Amygdala (tissue), 56 donors: ENCODE measurements at regions not wholly inside any gene's neighbourhood (a gene's known extent, or its start where the extent isn't known, plus 50 kb on each side); places are given as distances from the start of the nearest gene placed in this dataset.
"Not testable (repeated sequence)": the region's sequence is repeated elsewhere in the genome, so short reads cannot be mapped to it uniquely, and the experiment has no call there.

Experiments
- DNase-seq, 56 donors: peaks; one replicate each; lab custom pipeline; 2025; lab: John Stamatoyannopoulos, UW

DNA sequence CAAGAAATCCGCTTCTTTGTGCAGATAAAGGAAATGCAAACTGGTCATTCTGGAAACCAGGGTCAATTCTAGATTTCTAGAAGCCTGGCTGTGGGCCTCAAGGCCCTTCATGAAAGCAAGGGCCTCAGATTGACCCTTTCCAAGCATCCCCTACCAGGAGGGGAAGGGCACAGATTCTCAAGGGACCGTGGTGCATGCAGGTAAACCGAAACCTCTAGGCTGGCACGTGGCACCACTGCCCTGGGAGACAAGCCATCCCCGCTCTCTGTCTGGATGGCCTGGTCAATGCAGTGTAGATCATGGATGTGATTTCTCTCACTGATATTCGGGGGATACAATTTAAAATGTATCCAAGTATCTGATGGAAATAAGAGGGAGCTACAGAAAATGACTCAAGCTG, 69.4 kb downstream of the TOMM20 start:
- DNase-seq: no peak

DNA sequence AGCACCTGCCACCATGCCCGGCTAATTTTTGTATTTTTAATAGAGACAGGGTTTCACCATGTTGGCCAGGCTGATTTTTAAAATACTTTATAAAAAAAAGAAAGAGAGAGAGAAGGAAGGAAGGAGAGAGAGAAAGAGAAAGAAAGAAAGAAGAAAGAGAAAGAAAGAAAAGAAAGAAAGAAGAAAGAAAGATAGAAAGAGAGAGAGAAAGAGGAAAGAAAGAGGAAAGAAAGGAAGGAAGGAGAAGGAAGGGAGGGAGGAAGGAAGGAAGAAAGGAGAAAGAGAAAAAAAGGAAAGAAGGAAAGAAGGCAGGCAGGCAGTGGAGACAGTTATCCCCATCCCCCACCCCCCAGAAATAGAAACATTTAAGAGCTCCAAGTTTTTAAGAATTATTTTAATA, 69.9 kb downstream of the TOMM20 start:
- DNase-seq: no peak

GRCh38 chr1:235057385-235058306, 71.0 kb downstream of the TOMM20 start:
- DNase-seq: no peak

GRCh38 chr1:235056937-235057336, 71.7 kb downstream of the TOMM20 start:
- no peak for DNase-seq

- DNase-seq: no peak
Observed at GRCh38 chr1:235054936-235055335, 73.7 kb downstream of the TOMM20 start.

DNA sequence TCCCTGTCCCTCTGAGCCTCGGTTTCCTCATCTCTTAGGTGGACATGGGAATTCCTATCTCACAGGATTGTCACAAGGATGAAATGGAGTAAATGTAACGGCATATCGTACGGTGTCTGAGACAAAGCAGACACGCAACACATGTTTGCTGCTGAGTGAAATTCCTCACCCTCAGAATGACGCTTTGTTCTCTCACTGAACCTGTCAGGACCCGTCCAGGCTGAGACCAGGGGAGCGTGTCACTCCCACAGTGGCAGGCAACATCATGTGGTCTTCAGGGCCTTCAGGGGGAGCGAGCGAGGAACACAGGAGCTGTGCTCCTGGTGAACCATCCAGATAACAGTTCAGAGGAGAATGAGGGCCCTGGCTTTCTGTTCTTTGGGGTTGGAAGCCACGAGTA, 74.2 kb downstream of the TOMM20 start:
- no peak for DNase-seq

DNA sequence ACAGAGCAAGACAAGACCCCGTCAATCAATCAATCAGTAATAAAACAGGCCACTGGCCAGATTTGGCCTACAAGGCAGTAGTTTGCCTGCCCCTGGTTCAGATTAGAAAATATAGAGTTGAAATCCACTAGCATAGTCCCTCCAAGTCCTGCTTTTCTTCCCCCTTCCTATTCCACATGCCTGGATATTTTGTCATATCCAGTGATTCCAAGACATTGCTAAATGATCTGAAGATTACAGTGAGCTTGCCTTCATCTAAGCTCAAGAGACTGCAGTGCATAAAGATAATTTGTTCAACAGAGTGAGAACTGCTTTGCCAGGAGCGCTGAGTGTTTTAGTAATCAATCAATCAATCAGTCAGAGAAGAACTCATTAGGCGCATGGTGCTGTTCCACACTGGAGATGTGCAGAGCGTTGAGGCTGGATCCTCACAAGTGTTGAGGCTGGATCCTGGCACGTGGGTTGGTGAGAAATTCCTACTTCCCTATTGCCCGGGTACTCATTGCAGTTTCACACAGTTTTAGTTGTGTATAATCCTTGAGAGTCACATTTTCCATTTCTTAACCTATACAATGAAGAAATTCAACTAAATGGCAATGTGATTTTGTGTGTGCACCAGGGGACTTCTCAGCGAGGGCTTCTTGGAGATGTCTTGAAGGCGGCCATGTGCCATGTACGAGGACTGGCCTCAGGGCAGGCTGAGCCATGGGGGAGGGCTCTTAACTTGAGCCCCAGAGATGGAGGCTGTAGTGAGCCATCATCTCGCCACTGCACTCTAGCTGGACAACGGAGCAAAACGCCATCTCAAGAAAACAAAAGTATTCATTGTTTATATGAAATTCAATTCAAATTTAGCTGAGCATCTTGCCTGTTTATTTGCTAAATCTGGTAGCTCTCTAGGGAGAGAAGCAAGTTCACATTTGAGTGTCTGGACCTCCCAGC, 76.3 kb downstream of the TOMM20 start:
- peak in 1 of 56 donors; percentile 36 for DNase-seq

DNA sequence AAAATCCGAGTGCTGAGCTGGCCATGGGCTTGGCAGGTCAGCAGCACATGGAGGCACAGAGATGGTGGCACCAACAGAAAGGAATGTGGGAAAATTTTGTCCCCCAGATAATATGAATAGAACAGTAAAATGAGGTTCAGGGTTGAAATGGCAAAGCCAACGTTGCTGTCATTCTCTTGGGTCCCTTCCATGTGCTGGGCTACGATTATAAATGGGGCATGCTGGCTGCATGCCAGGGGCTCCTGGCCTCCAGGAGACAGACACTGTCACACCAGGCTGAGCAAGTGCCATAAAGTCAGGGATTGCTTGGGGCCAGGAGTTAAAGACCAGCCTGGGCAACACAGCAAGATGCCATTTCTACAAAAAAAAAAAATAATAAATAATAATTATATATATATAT, 77.1 kb downstream of the TOMM20 start:
- DNase-seq: peak in 1 of 56 donors; percentile 60

DNA sequence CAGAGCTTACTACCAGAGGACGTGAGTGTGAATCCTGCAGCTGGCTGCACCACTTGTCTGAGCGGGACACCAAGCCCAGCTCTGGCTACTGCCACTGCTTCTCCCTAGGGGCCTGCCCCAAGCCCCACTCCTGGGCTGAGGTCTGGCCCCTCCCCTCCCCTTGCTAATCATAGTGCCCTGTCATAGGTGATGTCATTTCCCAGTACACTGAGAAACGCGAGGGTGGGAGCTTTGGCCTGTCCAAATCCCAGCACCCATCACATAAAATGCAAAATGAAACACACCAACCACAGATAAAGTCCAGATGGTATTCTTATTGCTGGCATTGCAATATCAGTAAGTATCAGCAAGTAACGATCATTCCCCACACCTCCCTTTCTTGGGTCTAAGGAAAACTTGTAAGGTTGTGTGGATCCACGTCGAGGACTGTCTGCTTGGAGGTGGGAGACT, 77.7 kb downstream of the TOMM20 start:
- no peak for DNase-seq

- DNase-seq: not testable (repeated sequence)
Observed at GRCh38 chr1:235049716-235050378, 78.8 kb downstream of the TOMM20 start.

- no peak for DNase-seq
Observed at GRCh38 chr1:235049217-235049616, 79.4 kb downstream of the TOMM20 start.

DNA sequence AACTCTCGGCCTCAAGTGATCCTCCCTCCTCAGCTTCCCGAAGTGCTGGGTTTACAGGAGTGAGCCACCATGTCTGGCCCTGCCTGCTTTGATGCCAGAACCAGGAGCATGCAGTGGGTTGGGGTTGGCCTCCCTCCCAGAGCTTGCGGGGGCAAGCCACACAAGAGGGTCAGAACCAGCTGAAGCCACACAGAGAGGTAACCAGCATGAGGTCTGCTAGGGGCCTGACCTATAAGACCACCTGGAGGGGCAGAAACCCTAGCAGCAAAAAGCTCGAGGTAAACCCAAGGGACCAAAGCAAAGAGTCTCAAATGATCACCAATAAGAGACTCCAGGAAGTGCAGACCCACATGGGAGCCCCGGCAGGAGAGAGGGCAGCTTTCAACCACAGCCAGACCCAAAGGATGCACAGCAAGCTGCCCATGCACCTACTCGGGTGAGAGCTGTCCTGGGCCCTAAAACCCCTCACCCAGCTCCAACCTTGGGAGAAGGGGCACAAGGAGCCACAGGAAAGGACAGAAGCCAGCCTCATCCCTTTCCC, 81.2 kb downstream of the TOMM20 start:
- no peak for DNase-seq

- no peak for DNase-seq
Observed at GRCh38 chr1:235045921-235046601, 82.6 kb downstream of the TOMM20 start.

- no peak for DNase-seq
Observed at GRCh38 chr1:235045034-235045690, 83.5 kb downstream of the TOMM20 start.

DNA sequence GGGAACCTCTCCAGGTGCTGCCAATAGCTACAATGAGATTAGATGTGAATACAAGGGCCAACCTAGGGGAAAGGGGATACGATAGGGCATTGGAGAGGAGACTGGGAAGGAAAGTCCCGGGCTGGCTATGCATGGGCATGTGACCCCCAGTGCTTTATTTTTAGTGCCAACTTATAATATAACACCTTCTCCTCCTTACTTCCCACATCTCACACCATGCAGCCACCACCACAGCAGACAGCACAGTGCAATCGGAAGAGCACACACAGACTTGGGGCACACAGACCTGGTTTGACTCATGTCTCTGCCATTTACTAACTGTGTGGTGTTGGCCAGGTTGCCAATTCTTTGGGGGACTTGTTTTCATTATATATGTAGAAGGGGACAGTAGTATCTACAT, 85.4 kb downstream of the TOMM20 start:
- DNase-seq: no peak

DNA sequence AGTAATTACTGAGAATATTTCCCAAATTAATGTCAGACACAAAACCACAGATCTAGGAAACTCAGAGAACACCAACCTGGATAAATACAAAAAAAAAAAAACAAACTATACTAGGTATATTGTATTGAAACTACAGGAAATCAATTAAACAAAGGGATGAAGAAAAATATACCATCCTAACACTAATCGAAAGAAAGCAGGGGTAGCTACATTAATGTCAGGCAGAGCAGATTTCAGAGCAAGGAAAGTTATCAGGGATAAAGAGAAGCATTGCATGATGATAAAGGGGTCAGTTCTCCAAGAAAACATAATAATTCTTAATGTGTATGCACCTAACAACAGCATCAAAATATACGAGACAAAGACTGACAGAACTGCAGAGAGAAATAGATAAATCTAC, 89.9 kb downstream of the TOMM20 start:
- no peak for DNase-seq

DNA sequence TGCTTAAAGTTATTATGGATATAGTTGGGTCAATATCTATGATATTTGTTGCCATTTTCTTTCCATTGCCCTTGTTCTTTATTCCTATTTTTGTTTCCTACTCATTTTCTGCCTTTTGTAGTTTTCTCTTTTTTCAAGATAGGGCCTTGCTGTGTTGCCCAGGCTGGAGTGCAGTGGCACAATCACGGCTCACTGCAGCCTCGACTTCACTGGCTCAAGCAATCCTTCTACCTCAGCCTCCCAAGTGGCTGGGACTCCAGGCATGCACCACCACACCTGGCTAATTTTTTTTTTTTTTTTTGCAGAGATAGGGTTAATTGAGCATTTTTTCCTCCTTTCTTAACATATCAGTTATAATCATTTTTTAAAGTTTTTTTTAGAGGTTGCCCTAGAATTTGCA, 92.7 kb downstream of the TOMM20 start:
- no peak for DNase-seq

DNA sequence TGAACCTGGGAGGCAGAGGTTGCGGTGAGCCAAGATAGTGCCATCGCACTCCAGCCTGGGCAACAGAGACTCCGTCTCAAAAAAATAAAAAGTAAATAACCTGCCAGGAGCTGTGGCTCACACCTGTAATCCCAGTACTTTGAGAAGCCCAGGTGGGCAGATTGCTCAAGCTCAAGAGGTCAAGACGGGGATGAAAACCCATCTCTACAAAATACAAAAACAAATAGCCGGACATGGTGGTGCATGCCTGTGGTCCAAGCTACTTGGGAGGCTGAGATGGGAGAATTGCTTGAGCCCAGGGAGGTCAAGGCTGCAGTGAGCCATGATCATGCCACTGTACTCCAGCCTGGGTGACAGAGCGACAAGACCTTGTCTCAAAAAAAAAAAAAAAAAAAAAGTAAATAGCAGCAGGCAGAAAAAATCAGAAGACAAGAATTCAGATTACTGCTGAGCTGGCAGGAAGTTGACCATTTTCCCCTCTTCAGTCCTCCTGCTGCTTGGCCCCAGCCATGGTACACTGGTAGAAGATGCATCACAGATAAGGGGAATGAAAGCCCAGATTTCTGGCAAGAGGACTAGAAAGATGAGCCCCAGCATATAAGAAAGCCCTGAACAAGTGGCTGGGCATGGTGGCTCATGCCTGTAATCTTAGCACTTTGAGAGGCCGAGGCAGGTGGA, 97.6 kb downstream of the TOMM20 start:
- DNase-seq: no peak

DNA sequence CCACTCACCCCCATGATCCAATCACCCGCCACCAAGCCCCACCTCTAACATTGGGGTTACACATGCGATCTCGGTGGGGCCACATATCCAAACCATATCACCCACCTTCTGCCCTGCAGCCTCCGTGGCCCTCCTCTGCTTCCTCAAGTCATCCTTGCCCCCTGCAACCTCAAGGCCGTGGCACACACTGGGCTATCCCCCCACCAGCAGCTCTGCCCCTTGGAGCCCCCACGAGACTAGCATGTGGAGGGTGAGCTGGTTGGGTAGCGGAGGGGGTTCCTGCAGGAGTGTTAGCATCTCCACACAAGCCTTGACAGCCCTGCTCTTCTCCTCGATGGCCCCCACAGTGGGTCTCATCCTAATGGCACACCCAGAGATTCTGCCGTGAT, 100.8 kb downstream of the TOMM20 start:
- DNase-seq: no peak
